ENCODE measurements at regions not wholly inside any gene's neighbourhood (a gene's known extent, or its start where the extent isn't known, plus 50 kb on each side); places are given as distances from the start of the nearest gene placed in this dataset.

DNA sequence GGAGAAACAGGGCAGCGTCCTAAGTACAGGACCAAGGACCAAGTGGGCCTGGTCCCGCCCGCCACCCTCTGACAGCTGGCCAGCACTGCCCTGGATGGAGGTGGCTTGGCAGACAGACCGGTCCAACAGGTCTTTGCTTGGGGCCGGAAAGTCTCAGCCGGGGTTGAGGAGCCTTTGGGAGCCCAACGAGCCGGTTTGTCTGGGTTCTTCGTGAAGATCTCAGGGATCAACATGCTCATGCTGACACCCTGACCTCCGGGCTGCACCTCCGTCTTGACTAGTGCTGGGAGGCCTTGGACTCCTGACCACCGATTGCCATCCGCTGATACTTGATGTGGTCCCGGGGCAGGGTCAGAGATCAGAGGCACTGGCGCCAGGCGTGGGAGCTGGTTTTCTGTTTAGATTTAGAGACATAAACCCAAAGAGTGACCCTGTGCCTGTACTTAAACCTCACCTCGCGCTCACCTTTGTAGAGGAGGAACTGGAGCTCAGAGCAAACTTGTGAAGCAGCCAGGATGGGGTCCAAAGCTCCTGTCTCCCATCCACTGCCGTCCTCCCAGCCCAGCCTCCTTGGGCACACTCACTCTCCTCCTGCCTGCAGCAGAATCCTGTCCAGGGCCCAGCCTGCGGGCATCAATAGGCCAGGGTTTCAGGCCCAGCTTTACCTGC lies 92.1 kb upstream of the GSE1 start:
- intact Hi-C loops (cut with DNase I): no loop called here
- H3K36me3 ChIP-seq: no peaks in the 10 kb centered on the region
- H3K4me3 ChIP-seq: peak overlapping the region in 1 of 2 donors; percentile 3
- no peaks in the 10 kb centered on the region for H3K27me3 ChIP-seq
- H3K4me1 ChIP-seq: peaks cover 53% of the 10 kb centered on the region
- H3K9me3 ChIP-seq: no peaks in the 10 kb centered on the region
- TF ChIP-seq, protein P1, sequence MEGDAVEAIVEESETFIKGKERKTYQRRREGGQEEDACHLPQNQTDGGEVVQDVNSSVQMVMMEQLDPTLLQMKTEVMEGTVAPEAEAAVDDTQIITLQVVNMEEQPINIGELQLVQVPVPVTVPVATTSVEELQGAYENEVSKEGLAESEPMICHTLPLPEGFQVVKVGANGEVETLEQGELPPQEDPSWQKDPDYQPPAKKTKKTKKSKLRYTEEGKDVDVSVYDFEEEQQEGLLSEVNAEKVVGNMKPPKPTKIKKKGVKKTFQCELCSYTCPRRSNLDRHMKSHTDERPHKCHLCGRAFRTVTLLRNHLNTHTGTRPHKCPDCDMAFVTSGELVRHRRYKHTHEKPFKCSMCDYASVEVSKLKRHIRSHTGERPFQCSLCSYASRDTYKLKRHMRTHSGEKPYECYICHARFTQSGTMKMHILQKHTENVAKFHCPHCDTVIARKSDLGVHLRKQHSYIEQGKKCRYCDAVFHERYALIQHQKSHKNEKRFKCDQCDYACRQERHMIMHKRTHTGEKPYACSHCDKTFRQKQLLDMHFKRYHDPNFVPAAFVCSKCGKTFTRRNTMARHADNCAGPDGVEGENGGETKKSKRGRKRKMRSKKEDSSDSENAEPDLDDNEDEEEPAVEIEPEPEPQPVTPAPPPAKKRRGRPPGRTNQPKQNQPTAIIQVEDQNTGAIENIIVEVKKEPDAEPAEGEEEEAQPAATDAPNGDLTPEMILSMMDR (IDR thresholded peaks at IDR 0.05): no peak
- TF ChIP-seq POLR2A (IDR thresholded peaks at IDR 0.05) (no peak), POLR2AphosphoS5 (IDR thresholded peaks at IDR 0.05; ENCODE audit: insufficient read depth in 1 of 2, low read depth in 1 of 2) (peak in 1 of 2 donors; percentile 43)
- DNase-seq (ENCODE audit: extremely low spot score in 2 of 2): no peak
- peak overlapping the region; percentile 73 for H3K27ac ChIP-seq

DNA sequence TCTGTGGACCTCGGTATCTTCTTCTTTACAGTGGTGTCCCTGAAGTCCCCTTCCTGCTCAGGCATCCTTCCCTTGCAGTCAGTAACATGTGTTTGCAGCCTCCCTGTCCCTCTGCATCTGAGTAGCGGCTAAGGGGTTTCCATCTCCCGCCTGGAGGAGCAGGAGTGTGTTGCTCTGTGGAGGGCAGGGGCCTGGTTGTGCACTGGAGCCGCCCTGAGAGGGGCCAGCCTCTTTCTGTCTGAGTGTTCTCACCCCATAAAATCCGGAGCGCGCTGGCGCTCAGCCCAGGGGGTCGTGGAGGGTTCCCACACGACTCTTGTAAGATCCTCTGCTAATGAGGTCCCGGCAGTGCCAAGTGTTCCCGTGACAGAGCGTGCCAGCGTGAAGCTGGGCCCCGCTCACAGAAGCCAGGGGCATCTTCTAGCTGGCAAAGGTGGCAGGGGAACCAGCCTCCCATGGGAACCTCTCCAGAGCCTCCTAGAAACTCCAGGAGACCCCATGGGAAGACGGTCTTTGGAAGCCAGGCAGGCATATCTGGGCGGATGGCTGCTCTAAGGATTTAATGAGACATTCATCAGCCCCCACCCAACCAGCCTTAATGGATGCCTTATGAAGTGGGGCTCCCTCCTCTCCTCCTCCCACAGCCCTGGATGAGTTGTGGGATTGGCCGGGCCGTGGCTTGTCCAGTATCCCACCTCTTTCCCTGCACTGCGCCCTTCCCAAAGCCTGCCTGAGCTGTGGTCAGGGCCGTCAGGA lies 91.4 kb upstream of the GSE1 start:
- Histone ChIP-seq H3K4me3 (peak overlapping the region in 1 of 2 donors; percentile 3), H3K36me3 (no peaks in the 10 kb centered on the region), H3K27ac (peak overlapping the region; percentile 73), H3K27me3 (no peaks in the 10 kb centered on the region), H3K4me1 (peaks cover 51% of the 10 kb centered on the region), H3K9me3 (no peaks in the 10 kb centered on the region)
- intact Hi-C loops (cut with DNase I): no loop called here
- no peak for DNase-seq (ENCODE audit: extremely low spot score in 2 of 2)
- TF ChIP-seq, protein P1 (IDR thresholded peaks at IDR 0.05): no peak
- peak in 1 of 2 donors; percentile 25 for TF ChIP-seq POLR2AphosphoS5 (IDR thresholded peaks at IDR 0.05; ENCODE audit: insufficient read depth in 1 of 2, low read depth in 1 of 2)

DNA sequence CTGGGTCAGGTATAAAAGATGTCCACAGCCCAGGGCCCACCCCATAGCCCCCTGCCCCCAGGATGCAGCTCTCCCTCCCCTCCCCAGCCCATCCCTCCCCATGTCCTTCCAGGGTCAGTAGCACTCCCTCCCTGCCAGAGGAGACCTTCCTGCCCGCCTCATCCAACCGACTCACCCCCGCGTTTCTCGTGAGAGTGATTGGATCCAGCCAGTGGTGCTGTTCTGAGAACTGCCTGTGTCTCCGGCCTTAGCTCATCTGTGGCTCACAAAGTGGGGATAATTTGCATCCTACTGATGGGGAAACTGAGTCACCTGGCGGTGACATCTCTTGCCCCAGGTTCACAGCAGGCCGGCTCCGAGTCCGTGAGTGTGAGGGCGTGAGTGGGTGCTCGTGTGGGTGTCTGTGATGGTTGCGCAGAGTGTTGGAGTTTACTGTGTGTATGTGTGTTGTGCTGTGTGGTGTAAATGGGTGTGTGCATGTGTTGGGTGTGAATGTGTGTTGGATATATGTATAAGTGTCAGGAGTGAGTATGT lies 90.7 kb upstream of the GSE1 start:
- intact Hi-C loops (cut with DNase I): no loop called here
- H3K27me3 ChIP-seq: no peaks in the 10 kb centered on the region
- TF ChIP-seq, protein P1 (IDR thresholded peaks at IDR 0.05): no peak
- no peak for TF ChIP-seq POLR2AphosphoS5 (IDR thresholded peaks at IDR 0.05; ENCODE audit: insufficient read depth in 1 of 2, low read depth in 1 of 2)
- TF ChIP-seq POLR2A (IDR thresholded peaks at IDR 0.05): no peak
- no peaks in the 10 kb centered on the region for H3K9me3 ChIP-seq
- H3K4me1 ChIP-seq: peaks cover 51% of the 10 kb centered on the region
- DNase-seq (ENCODE audit: extremely low spot score in 2 of 2): no peak
- peak overlapping the region; percentile 73 for H3K27ac ChIP-seq
- H3K36me3 ChIP-seq: no peaks in the 10 kb centered on the region
- no peak overlapping the region for H3K4me3 ChIP-seq

- no peak for DNase-seq (ENCODE audit: extremely low spot score in 2 of 2)
- TF ChIP-seq POLR2A (IDR thresholded peaks at IDR 0.05): no peak
- no peak for TF ChIP-seq POLR2AphosphoS5 (IDR thresholded peaks at IDR 0.05; ENCODE audit: insufficient read depth in 1 of 2, low read depth in 1 of 2)
- TF ChIP-seq, protein P1 (IDR thresholded peaks at IDR 0.05): no peak
- peaks cover 51% of the 10 kb centered on the region for H3K4me1 ChIP-seq
- H3K4me3 ChIP-seq: no peak overlapping the region
- H3K27me3 ChIP-seq: no peaks in the 10 kb centered on the region
- intact Hi-C loops (cut with DNase I): no loop called here
- H3K36me3 ChIP-seq: no peaks in the 10 kb centered on the region
- peak overlapping the region; percentile 73 for H3K27ac ChIP-seq
- H3K9me3 ChIP-seq: no peaks in the 10 kb centered on the region
These were observed 90.1 kb upstream of the GSE1 start for GRCh38 chr16:85522842-85523601.

All from vagina (tissue), 2 donors.